ENCODE measurements at regions not wholly inside any gene's neighbourhood (a gene's known extent, or its start where the extent isn't known, plus 50 kb on each side); places are given as distances from the start of the nearest gene placed in this dataset.

- DNase-seq (ENCODE audit: low read depth): no peak
Observed at GRCh38 chr9:96087669-96088299, 212.3 kb downstream of the ERCC6L2 start.

DNA sequence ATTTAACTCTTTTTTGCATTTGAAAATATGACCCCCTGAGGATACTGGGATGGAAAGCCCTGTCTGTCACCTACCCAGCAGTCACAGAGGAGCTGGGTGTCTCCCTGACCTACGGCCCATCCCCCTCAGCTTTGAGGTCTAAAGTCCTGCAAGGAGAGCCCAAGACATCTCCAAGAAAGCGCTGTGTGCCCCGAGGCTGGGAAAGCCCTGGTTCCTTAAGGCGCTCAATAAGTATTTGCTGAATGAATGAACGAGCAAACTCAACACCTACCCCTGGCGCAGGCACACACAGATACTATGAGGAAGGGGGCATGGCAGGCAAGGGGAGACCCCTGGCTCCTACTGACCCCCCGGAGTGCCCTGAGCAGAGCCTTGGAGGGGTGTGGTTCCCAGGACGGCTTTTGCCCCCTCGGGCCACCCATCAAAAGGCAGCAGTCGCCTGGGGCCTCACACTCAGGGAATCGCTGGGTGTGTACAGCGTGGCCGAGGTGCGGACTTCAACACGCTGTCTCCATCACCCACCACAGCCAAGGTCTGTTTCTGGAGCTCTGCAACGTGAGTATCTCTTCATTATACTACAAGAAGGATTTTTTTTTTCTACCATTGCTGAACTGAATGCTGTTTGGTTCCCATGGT, 211.6 kb downstream of the ERCC6L2 start:
- no peak for DNase-seq (ENCODE audit: low read depth)

DNA sequence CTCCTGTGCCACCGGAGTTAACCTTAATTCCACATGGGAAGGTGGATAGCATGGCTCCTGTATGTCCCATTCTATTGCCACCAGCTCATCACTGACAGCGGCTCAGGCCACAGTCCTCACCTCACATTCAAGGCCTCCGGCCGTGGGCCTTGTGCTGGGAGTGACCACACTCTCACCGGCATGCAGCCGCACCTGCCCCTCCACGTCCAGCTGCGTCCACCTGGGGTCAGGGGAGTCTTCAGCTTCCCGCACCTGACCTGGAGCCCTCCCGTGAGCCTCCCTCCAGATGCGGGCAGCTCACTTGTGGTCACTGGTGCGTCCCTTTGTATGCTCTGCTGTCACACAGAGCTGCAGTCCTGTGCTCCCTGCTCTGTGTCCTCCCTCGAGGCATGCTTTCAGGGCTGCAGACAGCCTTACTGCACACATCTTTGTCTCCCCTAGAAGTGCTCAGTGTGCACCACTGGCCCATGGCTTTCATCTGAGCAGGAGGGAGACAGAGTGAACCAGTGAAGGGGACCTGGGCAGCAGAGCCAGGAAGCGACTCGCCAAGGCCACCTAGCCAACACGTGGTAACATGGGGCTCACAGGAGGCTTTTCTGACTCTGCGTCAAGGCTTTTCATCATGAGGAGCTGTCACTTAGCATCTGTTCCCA, 210.1 kb downstream of the ERCC6L2 start:
- no peak for DNase-seq (ENCODE audit: low read depth)

GRCh38 chr9:96084331-96084734, 208.8 kb downstream of the ERCC6L2 start:
- DNase-seq (ENCODE audit: low read depth): no peak

DNA sequence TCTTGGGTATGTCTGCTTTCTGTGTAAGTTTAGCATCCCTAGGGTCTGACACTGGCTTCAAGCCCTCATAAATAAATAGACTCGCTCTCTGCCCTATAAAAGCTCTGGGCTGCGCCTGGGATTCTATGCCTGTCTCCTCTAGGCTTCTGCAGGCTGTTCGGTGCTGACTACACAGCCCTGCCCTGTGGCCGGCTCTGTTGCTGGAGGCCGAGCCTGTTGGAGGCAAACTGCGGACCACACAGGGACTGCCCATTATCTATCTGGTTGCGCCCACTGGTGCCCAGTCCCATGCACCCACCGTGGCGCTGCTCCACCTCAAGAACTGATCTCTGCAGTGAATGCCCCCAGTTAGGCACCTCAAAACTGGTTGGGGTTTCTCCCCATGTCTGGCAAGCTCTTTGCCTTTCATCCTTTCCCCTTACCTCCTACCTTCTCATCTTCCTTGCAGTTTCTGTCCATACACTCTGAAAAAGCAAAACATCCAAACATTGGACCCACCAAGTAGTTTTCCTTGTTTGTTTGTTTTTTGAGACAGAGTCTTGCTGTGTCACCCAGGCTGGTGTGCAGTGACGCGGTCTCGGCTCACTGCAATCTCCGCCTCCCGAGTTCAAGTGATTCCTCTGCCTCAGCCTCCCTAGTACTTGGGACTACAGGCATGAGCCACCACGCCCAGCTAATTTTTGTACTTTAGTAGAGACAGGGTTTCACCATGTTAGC, 207.2 kb downstream of the ERCC6L2 start:
- DNase-seq (ENCODE audit: low read depth): no peak

- no peak for DNase-seq (ENCODE audit: low read depth)
Observed at GRCh38 chr9:96080364-96080763, 204.9 kb downstream of the ERCC6L2 start.

DNA sequence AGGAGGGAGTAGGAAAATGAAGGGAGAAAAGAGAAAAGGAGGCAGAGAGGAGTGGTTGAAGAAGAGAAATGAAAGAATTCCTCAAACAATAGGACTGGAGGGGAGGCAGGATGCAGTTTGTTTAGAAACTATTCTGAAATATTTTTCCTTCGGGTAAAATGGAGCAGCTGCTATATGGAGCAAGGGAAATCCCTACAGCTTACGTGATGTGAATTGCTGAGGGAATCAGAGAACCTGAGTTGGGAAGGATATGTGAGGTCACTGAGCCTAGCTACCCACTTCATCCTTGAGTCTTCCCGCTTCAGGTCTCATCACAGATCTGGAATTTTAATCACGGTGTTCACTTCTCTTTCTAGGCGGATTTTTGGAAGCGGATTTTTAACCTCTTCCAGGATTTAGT, 204.3 kb downstream of the ERCC6L2 start:
- no peak for DNase-seq (ENCODE audit: low read depth)

- no peak for DNase-seq (ENCODE audit: low read depth)
Observed at GRCh38 chr9:96078897-96079490, 203.5 kb downstream of the ERCC6L2 start.

- no peak for DNase-seq (ENCODE audit: low read depth)
Observed at GRCh38 chr9:96075757-96076156, 200.3 kb downstream of the ERCC6L2 start.

DNA sequence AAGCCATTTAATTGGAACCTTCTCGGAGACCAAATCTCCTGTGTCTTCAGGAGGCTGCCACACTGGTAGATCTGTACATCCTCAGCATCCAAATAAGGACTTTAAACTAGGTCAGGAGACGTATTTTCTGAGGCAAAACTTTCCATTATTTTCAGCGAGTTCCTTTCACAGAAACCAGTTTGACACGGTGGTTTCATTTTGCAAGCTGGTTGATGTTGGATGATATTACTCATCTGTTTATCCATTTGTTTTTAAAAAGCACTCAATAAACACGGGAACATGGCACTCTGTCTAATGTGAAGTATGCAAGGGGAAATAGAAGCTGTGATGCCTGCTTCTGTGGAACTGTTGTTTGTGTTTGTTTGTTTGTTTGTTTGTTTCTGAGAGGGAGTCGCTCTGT, 199.6 kb downstream of the ERCC6L2 start:
- DNase-seq (ENCODE audit: low read depth): no peak

DNA sequence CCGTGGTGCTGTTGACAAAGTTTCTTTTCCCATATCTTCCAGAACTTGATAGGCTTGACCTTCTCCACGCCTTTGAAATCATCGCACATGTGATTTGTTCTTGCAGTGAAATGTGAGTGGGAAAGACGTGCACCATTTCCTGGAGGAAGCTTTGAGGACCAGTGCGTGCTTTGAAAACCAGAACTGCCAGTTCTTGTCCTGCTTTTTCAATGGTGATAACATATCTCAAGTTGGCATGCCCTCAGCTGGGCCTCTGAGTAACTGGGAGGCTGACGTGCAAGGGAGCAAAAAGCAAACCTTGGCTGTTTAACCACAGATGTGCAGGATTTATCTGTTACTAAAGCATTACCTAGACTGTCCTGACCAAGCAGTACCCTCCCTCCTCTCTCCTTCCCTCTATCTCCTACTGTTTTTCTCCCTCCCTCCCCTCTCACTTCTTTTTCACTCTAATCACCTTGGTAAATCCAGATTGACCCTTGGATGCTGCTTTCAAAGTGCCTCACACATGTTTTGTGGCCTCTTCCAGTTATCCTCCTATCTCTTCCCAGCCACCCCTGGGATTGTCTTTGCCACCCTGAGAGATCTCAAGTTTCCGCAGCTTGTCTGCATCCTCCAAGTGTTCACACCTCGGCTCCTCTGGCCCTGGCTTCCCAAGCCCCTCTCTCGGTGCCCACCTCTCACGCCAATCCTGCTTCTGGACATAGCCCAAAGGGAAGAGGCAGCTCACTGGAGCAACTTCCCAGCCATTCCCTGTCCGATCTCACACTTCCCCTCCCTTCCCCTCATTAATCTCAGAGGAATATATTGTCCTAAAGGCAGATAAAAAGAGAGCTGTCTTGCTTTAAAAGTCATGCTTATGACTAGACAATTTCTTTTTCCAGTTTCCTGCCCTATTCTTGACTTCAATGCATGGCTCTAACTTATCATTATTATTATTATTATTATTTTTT, 198.3 kb downstream of the ERCC6L2 start:
- DNase-seq (ENCODE audit: low read depth): no peak

DNA sequence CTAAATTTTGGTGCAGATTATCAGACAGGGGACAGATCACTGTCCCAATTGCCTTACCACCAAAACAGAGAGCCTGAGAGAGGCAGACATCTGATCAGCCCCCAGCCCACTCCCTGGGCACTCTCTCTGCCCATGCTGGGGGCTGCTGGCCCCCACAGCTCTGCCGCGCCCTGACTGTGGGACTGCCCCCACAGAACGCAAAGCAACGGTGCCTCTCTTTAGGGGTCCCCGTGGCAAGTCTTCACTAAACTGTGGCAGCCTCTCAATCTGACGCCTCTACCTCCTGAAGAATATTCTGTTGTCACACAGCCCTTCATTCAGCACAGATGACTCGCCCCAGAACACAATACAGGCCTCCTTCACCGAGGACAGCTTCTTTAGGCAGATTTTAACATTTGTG, 197.4 kb downstream of the ERCC6L2 start:
- DNase-seq (ENCODE audit: low read depth): no peak

DNA sequence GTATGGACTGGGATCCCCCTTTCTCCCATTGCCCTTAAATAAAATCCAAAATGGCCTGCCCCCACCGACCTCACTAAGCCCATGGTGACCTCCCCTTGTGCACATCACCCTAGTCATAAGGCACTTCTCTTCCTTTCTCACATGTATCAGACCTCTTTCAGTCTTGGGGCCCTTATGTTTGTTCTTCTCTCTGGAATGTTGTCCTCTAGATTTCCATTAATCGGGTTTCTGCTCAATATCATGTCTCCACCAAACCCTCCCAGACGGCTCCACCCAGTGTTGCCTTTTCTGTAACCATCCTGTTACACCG, 196.3 kb downstream of the ERCC6L2 start:
- DNase-seq (ENCODE audit: low read depth): no peak

DNA sequence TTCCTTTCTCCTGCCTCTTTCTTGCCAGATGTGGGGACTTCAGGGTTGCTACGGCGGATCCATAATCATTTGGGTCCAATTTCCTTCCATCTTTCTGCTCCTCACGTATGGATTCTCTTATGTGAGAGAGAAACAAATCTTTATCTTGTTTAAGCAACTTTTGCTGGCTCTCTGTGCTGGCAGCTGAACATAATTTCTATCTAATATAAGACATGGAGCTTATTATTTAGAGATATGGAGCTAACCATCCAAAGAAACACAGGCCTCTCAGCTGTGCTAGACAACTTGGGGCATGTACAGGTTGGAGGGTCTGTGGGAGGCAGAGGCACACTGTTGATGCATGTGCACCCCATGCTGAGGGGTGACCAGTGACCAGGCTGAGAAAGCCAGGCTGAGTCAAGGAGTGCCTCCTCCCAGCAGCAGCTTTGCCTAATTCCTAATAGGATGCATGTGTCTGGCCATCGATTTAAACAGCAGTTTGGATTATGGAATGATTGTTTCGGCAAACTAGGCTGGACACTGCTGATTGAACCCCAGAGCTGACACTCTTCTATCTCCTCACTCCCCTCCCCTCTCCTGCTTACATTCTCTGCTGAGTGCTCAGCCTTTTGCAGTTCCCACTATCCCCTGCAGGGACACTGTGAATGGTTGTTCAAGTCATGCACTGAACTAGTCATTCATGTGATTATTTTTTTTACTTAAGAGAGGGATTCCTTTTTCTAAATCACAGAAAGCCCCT, 195.8 kb downstream of the ERCC6L2 start:
- DNase-seq (ENCODE audit: low read depth): no peak

- no peak for DNase-seq (ENCODE audit: low read depth)
Observed at GRCh38 chr9:96069629-96070220, 194.2 kb downstream of the ERCC6L2 start.

GRCh38 chr9:96068511-96068910, 193.0 kb downstream of the ERCC6L2 start:
- DNase-seq (ENCODE audit: low read depth): no peak

DNA sequence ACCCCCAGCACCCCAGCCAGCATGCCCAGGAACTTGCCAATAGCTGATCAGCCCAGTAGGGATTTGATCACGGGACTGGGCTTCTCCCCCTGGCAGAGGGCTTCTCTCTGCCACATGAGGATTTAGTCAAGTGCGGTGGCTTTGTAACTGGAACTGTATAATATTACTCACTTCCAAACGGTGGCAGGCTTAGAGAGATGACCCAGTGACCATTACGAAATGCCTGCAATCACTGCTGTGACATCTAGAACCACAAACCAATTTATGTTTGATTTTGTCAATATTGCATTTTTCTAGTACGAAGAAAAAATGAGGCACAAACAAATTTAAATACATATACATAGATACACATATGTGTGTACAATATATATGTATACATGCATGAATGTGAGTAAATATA, 192.1 kb downstream of the ERCC6L2 start:
- no peak for DNase-seq (ENCODE audit: low read depth)

DNA sequence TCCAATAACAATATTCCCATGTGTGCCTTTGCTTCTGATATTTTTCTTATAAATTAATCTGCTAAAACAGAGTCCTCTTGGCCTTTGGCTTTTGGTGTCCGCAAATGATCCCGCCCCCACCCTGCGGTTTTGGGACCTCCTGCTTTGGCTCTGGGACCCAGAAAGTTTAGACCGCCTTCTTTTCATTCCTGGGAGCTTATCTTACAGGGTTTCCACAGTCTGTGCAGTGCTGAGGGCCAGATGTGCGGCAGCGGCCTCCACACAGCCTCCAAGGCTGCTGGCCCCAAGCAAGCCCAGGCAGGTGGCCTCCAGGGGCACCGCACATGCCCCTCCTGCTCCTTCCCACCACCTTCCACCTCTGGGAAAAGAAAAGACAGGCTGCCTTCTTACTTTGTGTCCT, 191.5 kb downstream of the ERCC6L2 start:
- no peak for DNase-seq (ENCODE audit: low read depth)

DNA sequence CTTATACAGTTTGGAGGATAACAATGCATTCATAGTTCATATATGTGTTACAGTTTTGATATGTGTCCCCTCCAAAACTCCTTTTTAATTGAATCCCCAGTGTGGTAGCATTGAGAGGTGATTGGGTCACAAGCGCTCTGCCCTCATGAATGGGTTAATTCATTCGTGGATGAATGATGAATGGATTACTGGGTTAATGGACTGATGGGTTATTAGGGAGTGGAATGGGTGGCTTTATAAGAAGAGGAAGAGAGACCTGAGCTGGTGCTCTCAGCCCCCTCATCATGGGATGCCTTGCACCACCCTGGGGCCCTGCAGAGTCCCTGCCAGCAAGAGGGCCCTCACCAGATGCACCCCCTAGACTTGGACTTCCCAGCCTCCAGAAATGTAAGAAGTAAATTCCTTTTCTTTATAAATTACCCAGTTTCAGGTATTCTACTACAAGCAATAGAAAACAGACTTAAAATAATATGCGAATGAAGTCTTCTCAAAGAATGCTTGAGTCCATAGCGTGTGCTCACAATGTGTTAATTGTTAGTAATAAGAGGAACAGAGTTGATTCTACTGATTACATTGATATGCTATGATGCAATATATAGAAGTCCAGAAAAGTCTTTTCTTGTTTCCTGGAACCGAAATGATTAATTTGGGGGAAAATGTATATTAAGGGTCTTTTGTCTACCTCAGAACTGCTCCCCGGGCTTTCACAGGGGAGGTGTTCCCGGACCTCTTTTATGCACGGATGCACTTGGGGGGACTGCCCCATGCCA, 190.2 kb downstream of the ERCC6L2 start:
- DNase-seq (ENCODE audit: low read depth): no peak

Measured in stimulated activated CD8-positive, alpha-beta memory T cell treated with anti-CD3 and anti-CD28 coated beads, Interleukin-12 subunit alpha, Interleukin-12 subunit beta, amount 100 ng/mL, for 4 hours (primary cell).